PFSK-1 (cell line): ENCODE measurements at regions not wholly inside any gene's neighbourhood (a gene's known extent, or its start where the extent isn't known, plus 50 kb on each side); places are given as distances from the start of the nearest gene placed in this dataset.

Experiments used
- POLR2AphosphoS5 ChIP-seq: IDR thresholded peaks from 2 replicates; pipeline ENCODE4 v1.6.1; 2012; ENCODE audit warnings: low read depth, mild to moderate bottlenecking, control low read depth, low read length, moderate library complexity
- SIN3A ChIP-seq: IDR thresholded peaks from 2 replicates; pipeline ENCODE4 v1.6.1; 2012; ENCODE audit warnings: mild to moderate bottlenecking, low read length, moderate library complexity, borderline replicate concordance; ENCODE audit not compliant: insufficient read depth
- TAF1 ChIP-seq: IDR thresholded peaks from 2 replicates; pipeline ENCODE4 v1.6.1; 2012; ENCODE audit warnings: low read length, control low read depth, borderline replicate concordance; ENCODE audit not compliant: insufficient read depth

GRCh38 chr14:54200726-54201125 lies 196.1 kb upstream of the CDKN3 start:
- TF ChIP-seq POLR2AphosphoS5 (no peak), TAF1 (no peak), SIN3A (no peak)
